ENCODE measurements at regions not wholly inside any gene's neighbourhood (a gene's known extent, or its start where the extent isn't known, plus 50 kb on each side); places are given as distances from the start of the nearest gene placed in this dataset.
"Not testable (repeated sequence)": the region's sequence is repeated elsewhere in the genome, so short reads cannot be mapped to it uniquely, and the experiment has no call there.

- Histone ChIP-seq H3K14ac (ENCODE audit: insufficient read depth, low read length) (no peak overlapping the region), H3K4ac (ENCODE audit: low read depth, low read length) (no peak overlapping the region), H3K9ac (ENCODE audit: extremely low read depth, insufficient read length, low read length) (no peak overlapping the region), H4K20me1 (ENCODE audit: control insufficient read depth, insufficient read depth, insufficient read length) (no peaks in the 10 kb centered on the region), H3K27me3 (ENCODE audit: insufficient read depth, low read length) (no peaks in the 10 kb centered on the region), H3T11ph (ENCODE audit: low read length) (no peak overlapping the region), H3K9me3 (ENCODE audit: control insufficient read depth, low read depth, low read length) (no peaks in the 10 kb centered on the region), H3K4me2 (ENCODE audit: insufficient read depth, insufficient read length, low read length) (no peak overlapping the region), H4K8ac (replicated peaks; ENCODE audit: insufficient read length, low read depth, low read length) (no peak overlapping the region), H4K91ac (ENCODE audit: insufficient read length, low read depth, low read length) (no peak overlapping the region), H2AFZ (ENCODE audit: low read length) (no peak overlapping the region), H3K27ac (ENCODE audit: insufficient read length, low read depth, low read length) (no peak overlapping the region), H3K23ac (ENCODE audit: insufficient read length, low read depth, low read length) (no peak overlapping the region), H3K79me2 (ENCODE audit: insufficient read depth, low read length) (no peaks in the 10 kb centered on the region), H2AK5ac (ENCODE audit: insufficient read length, low read length) (no peak overlapping the region), H3K56ac (ENCODE audit: insufficient read length, low read depth, low read length) (no peak overlapping the region), H2BK15ac (ENCODE audit: low read depth, low read length) (no peak overlapping the region), H2BK12ac (ENCODE audit: insufficient read length, low read depth, low read length) (no peak overlapping the region), H3K79me1 (ENCODE audit: insufficient read depth, low read depth, low read length, poor library complexity, severe bottlenecking) (no peaks in the 10 kb centered on the region), H2BK20ac (ENCODE audit: low read depth, low read length, poor library complexity, severe bottlenecking) (no peak overlapping the region), H3K23me2 (ENCODE audit: insufficient read length, low read depth, low read length, poor library complexity, severe bottlenecking) (no peaks in the 10 kb centered on the region), H3K18ac (ENCODE audit: insufficient read length, low read depth, low read length) (no peak overlapping the region), H3K4me1 (ENCODE audit: insufficient read depth, low read length) (peaks cover 9% of the 10 kb centered on the region; the same call in 1 of the 2 replicates), H2BK5ac (ENCODE audit: insufficient read length, low read length) (no peak overlapping the region), H2BK120ac (ENCODE audit: low read depth, low read length, poor library complexity, severe bottlenecking) (no peak overlapping the region), H4K5ac (ENCODE audit: insufficient read length, low read depth, low read length) (no peak overlapping the region)
- Mint-ChIP-seq H3K27ac (peak overlapping the region in 1 of 3 experiments; percentile 72; a peak in 1 of 7 replicates), H3K9me3 (peaks cover 2 to 3% of the 10 kb centered on the region in 2 experiments; a peak in 2 of 5 replicates), H3K36me3 (ENCODE audit: insufficient read depth in 1 of 3, low read depth in 3 of 3) (peaks cover 0 to 11% (median 6%) of the 10 kb centered on the region in 3 experiments; a peak in 5 of 7 replicates), H3K4me3 (no peak overlapping the region), H3K4me1 (peaks cover 17 to 19% of the 10 kb centered on the region in 2 experiments), H3K27me3 (ENCODE audit: low read depth) (peaks cover 3% of the 10 kb centered on the region)
- no peak for TF ChIP-seq CTCF (conservative IDR thresholded peaks at IDR 0.05)
- WGBS (ENCODE audit: extremely low coverage, insufficient read length, low lambda C conversion rate) = no CpG with 5 or more reads among the region's 2 CpGs
- no peak for DNase-seq
Measured at GRCh38 chr3:150124142-150124541, 153.4 kb upstream of the PFN2 start.

- not testable (repeated sequence) for H3K9me3 Mint-ChIP-seq; H2BK5ac ChIP-seq (ENCODE audit: insufficient read length, low read length); H3K27ac Mint-ChIP-seq; H3K56ac ChIP-seq (ENCODE audit: insufficient read length, low read depth, low read length); H3K4me2 ChIP-seq (ENCODE audit: insufficient read depth, insufficient read length, low read length); DNase-seq; H4K20me1 ChIP-seq (ENCODE audit: control insufficient read depth, insufficient read depth, insufficient read length); H3K79me2 ChIP-seq (ENCODE audit: insufficient read depth, low read length); H3K23me2 ChIP-seq (ENCODE audit: insufficient read length, low read depth, low read length, poor library complexity, severe bottlenecking); H2BK120ac ChIP-seq (ENCODE audit: low read depth, low read length, poor library complexity, severe bottlenecking); H3K9me3 ChIP-seq (ENCODE audit: control insufficient read depth, low read depth, low read length); H3K27me3 ChIP-seq (ENCODE audit: insufficient read depth, low read length); H3K4me3 Mint-ChIP-seq; H3K79me1 ChIP-seq (ENCODE audit: insufficient read depth, low read depth, low read length, poor library complexity, severe bottlenecking); H3T11ph ChIP-seq (ENCODE audit: low read length); H2BK12ac ChIP-seq (ENCODE audit: insufficient read length, low read depth, low read length); H3K9ac ChIP-seq (ENCODE audit: extremely low read depth, insufficient read length, low read length); H3K14ac ChIP-seq (ENCODE audit: insufficient read depth, low read length); H3K27ac ChIP-seq (ENCODE audit: insufficient read length, low read depth, low read length); H3K23ac ChIP-seq (ENCODE audit: insufficient read length, low read depth, low read length); H2AK5ac ChIP-seq (ENCODE audit: insufficient read length, low read length); H4K5ac ChIP-seq (ENCODE audit: insufficient read length, low read depth, low read length); H2BK15ac ChIP-seq (ENCODE audit: low read depth, low read length); H2AFZ ChIP-seq (ENCODE audit: low read length); H3K27me3 Mint-ChIP-seq (ENCODE audit: low read depth); H2BK20ac ChIP-seq (ENCODE audit: low read depth, low read length, poor library complexity, severe bottlenecking); H3K18ac ChIP-seq (ENCODE audit: insufficient read length, low read depth, low read length); H3K4ac ChIP-seq (ENCODE audit: low read depth, low read length); H4K8ac ChIP-seq (replicated peaks; ENCODE audit: insufficient read length, low read depth, low read length); H4K91ac ChIP-seq (ENCODE audit: insufficient read length, low read depth, low read length); H3K4me1 ChIP-seq (ENCODE audit: insufficient read depth, low read length)
- H3K36me3 Mint-ChIP-seq (ENCODE audit: insufficient read depth in 1 of 3, low read depth in 3 of 3) = peaks cover 0 to 11% (median 6%) of the 10 kb centered on the region in 3 experiments; a peak in 5 of 7 replicates
- peaks cover 17 to 21% of the 10 kb centered on the region in 2 experiments for H3K4me1 Mint-ChIP-seq
- no CpG with 5 or more reads among the region's 2 CpGs for WGBS (ENCODE audit: extremely low coverage, insufficient read length, low lambda C conversion rate)
Measured at GRCh38 chr3:150123249-150123648, 152.6 kb upstream of the PFN2 start.
